ENCODE measurements at regions not wholly inside any gene's neighbourhood (a gene's known extent, or its start where the extent isn't known, plus 50 kb on each side); places are given as distances from the start of the nearest gene placed in this dataset.

DNA sequence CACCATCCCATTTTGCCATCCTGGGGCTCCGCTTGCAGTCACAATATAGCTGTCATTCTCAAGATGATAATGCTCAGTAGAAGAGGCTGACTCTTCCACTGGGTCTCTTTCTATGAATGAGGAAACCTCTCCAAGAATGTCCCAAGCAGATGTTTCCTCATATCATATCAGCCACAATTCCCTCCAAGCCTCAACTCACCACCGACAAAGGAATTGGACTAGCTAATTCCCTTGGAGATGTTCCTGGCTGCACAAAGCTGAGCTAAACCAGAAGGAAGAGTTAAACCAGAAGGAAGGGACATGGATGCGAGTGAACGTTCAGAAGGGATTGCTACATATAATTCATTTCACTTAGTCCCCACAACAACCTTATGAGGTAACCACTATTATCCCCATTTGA is 65.0 kb upstream of the NPAS2 start:
- Histone ChIP-seq H3K4me3 (ENCODE audit: insufficient read depth, low read depth, low read length, poor library complexity, severe bottlenecking) (no peak overlapping the region), H3K27me3 (replicated peaks; ENCODE audit: control insufficient read depth, insufficient read depth, low read length, poor library complexity, severe bottlenecking) (peaks cover 2% of the 10 kb centered on the region), H3K27ac (ENCODE audit: insufficient read depth, low read length, poor library complexity, severe bottlenecking) (no peak overlapping the region), H3K36me3 (ENCODE audit: control insufficient read depth, insufficient read depth, low read length) (no peaks in the 10 kb centered on the region), H3K9me3 (ENCODE audit: control insufficient read depth, low read length) (no peaks in the 10 kb centered on the region), H3K4me1 (ENCODE audit: control insufficient read depth, insufficient read depth, low read length, poor library complexity, severe bottlenecking) (no peaks in the 10 kb centered on the region)
- no peak for DNase-seq

- Histone ChIP-seq H3K4me3 (ENCODE audit: insufficient read depth, low read depth, low read length, poor library complexity, severe bottlenecking) (no peak overlapping the region), H3K27ac (ENCODE audit: insufficient read depth, low read length, poor library complexity, severe bottlenecking) (no peak overlapping the region), H3K4me1 (ENCODE audit: control insufficient read depth, insufficient read depth, low read length, poor library complexity, severe bottlenecking) (no peaks in the 10 kb centered on the region), H3K27me3 (replicated peaks; ENCODE audit: control insufficient read depth, insufficient read depth, low read length, poor library complexity, severe bottlenecking) (peaks cover 2% of the 10 kb centered on the region), H3K9me3 (ENCODE audit: control insufficient read depth, low read length) (no peaks in the 10 kb centered on the region), H3K36me3 (ENCODE audit: control insufficient read depth, insufficient read depth, low read length) (no peaks in the 10 kb centered on the region)
- DNase-seq: no peak
Observed at GRCh38 chr2:100755441-100755840, 64.5 kb upstream of the NPAS2 start.

DNA sequence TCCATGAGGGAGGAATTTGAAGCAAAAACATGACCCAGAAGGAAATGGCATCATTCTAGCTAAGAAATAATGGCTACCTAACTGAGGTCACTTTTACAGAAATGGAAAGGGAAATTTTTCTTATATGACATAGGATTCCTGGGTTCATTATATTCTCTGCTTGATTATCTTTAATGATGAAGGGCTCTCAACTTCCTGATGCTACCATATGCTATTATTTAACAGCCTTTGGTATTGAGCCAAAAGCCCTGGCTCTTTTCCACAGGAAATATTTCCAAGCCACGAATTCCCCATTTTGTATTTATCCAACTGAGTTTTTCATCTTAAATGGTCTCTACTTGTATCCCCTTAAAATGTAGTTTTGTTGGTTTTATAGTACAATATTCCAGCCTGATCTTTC is 63.2 kb upstream of the NPAS2 start:
- Histone ChIP-seq H3K9me3 (ENCODE audit: control insufficient read depth, low read length) (no peaks in the 10 kb centered on the region), H3K4me1 (ENCODE audit: control insufficient read depth, insufficient read depth, low read length, poor library complexity, severe bottlenecking) (no peaks in the 10 kb centered on the region), H3K4me3 (ENCODE audit: insufficient read depth, low read depth, low read length, poor library complexity, severe bottlenecking) (no peak overlapping the region), H3K27me3 (replicated peaks; ENCODE audit: control insufficient read depth, insufficient read depth, low read length, poor library complexity, severe bottlenecking) (peaks cover 2% of the 10 kb centered on the region), H3K27ac (ENCODE audit: insufficient read depth, low read length, poor library complexity, severe bottlenecking) (no peak overlapping the region), H3K36me3 (ENCODE audit: control insufficient read depth, insufficient read depth, low read length) (no peaks in the 10 kb centered on the region)
- no peak for DNase-seq

- no peak for DNase-seq
- Histone ChIP-seq H3K27ac (ENCODE audit: insufficient read depth, low read length, poor library complexity, severe bottlenecking) (no peak overlapping the region), H3K36me3 (ENCODE audit: control insufficient read depth, insufficient read depth, low read length) (no peaks in the 10 kb centered on the region), H3K27me3 (replicated peaks; ENCODE audit: control insufficient read depth, insufficient read depth, low read length, poor library complexity, severe bottlenecking) (peaks cover 2% of the 10 kb centered on the region), H3K9me3 (ENCODE audit: control insufficient read depth, low read length) (no peaks in the 10 kb centered on the region), H3K4me3 (ENCODE audit: insufficient read depth, low read depth, low read length, poor library complexity, severe bottlenecking) (no peak overlapping the region), H3K4me1 (ENCODE audit: control insufficient read depth, insufficient read depth, low read length, poor library complexity, severe bottlenecking) (no peaks in the 10 kb centered on the region)
Observed at GRCh38 chr2:100757621-100758394, 62.1 kb upstream of the NPAS2 start.

DNA sequence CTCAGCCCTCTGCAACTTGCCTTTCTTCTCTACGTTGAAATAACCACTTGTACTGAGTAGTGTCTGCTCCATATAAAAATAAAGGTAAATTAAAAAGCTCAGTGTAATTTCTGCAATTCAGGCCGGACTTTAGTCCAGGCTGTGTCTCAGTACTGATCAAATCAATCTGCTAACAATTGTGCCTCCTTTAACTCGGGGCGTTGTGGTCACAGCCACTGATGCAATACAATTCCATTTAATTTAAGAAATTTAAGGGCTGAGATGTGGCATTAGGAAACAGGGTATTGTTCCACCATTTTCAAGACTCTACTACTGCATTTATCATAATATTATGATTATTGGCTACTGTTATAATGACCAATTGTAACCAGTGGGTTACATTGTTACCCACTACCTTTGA is 60.0 kb upstream of the NPAS2 start:
- Histone ChIP-seq H3K36me3 (ENCODE audit: control insufficient read depth, insufficient read depth, low read length) (no peaks in the 10 kb centered on the region), H3K27me3 (replicated peaks; ENCODE audit: control insufficient read depth, insufficient read depth, low read length, poor library complexity, severe bottlenecking) (peaks cover 2% of the 10 kb centered on the region), H3K4me1 (ENCODE audit: control insufficient read depth, insufficient read depth, low read length, poor library complexity, severe bottlenecking) (no peaks in the 10 kb centered on the region), H3K4me3 (ENCODE audit: insufficient read depth, low read depth, low read length, poor library complexity, severe bottlenecking) (no peak overlapping the region), H3K27ac (ENCODE audit: insufficient read depth, low read length, poor library complexity, severe bottlenecking) (no peak overlapping the region), H3K9me3 (ENCODE audit: control insufficient read depth, low read length) (no peaks in the 10 kb centered on the region)
- DNase-seq: no peak

DNA sequence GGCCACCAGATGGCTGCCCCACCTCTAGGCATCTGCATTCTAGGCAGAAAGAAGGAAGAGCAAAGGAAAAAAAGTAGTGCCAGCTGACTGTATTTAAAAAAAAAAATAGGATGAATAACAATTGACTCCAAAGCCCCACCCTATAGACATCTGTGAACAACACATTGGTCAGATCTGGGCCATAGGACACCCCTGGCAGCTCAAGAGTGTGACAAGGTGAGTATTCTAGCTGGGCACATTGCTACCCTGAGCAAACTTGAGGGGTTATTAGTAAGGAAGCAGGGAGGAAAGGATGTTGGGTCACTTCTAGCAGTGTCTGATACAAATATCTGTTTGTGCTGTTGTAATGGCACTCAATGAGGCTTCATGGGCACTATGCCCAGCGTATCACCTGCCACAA is 58.6 kb upstream of the NPAS2 start:
- Histone ChIP-seq H3K27ac (ENCODE audit: insufficient read depth, low read length, poor library complexity, severe bottlenecking) (no peak overlapping the region), H3K4me1 (ENCODE audit: control insufficient read depth, insufficient read depth, low read length, poor library complexity, severe bottlenecking) (no peaks in the 10 kb centered on the region), H3K9me3 (ENCODE audit: control insufficient read depth, low read length) (no peaks in the 10 kb centered on the region), H3K27me3 (replicated peaks; ENCODE audit: control insufficient read depth, insufficient read depth, low read length, poor library complexity, severe bottlenecking) (no peaks in the 10 kb centered on the region), H3K36me3 (ENCODE audit: control insufficient read depth, insufficient read depth, low read length) (no peaks in the 10 kb centered on the region), H3K4me3 (ENCODE audit: insufficient read depth, low read depth, low read length, poor library complexity, severe bottlenecking) (no peak overlapping the region)
- no peak for DNase-seq

- no peak for DNase-seq
- H3K9me3 ChIP-seq (ENCODE audit: control insufficient read depth, low read length): no peaks in the 10 kb centered on the region
- H3K27me3 ChIP-seq (replicated peaks; ENCODE audit: control insufficient read depth, insufficient read depth, low read length, poor library complexity, severe bottlenecking): no peaks in the 10 kb centered on the region
- H3K4me1 ChIP-seq (ENCODE audit: control insufficient read depth, insufficient read depth, low read length, poor library complexity, severe bottlenecking): no peaks in the 10 kb centered on the region
- no peak overlapping the region for H3K4me3 ChIP-seq (ENCODE audit: insufficient read depth, low read depth, low read length, poor library complexity, severe bottlenecking)
- H3K36me3 ChIP-seq (ENCODE audit: control insufficient read depth, insufficient read depth, low read length): no peaks in the 10 kb centered on the region
- no peak overlapping the region for H3K27ac ChIP-seq (ENCODE audit: insufficient read depth, low read length, poor library complexity, severe bottlenecking)
Observed at GRCh38 chr2:100764430-100764829, 55.5 kb upstream of the NPAS2 start.

- no peak for DNase-seq
- no peaks in the 10 kb centered on the region for H3K4me1 ChIP-seq (ENCODE audit: control insufficient read depth, insufficient read depth, low read length, poor library complexity, severe bottlenecking)
- no peak overlapping the region for H3K4me3 ChIP-seq (ENCODE audit: insufficient read depth, low read depth, low read length, poor library complexity, severe bottlenecking)
- no peaks in the 10 kb centered on the region for H3K27me3 ChIP-seq (replicated peaks; ENCODE audit: control insufficient read depth, insufficient read depth, low read length, poor library complexity, severe bottlenecking)
- no peak overlapping the region for H3K27ac ChIP-seq (ENCODE audit: insufficient read depth, low read length, poor library complexity, severe bottlenecking)
- no peaks in the 10 kb centered on the region for H3K9me3 ChIP-seq (ENCODE audit: control insufficient read depth, low read length)
- no peaks in the 10 kb centered on the region for H3K36me3 ChIP-seq (ENCODE audit: control insufficient read depth, insufficient read depth, low read length)
Observed at GRCh38 chr2:100765481-100765880, 54.5 kb upstream of the NPAS2 start.

DNA sequence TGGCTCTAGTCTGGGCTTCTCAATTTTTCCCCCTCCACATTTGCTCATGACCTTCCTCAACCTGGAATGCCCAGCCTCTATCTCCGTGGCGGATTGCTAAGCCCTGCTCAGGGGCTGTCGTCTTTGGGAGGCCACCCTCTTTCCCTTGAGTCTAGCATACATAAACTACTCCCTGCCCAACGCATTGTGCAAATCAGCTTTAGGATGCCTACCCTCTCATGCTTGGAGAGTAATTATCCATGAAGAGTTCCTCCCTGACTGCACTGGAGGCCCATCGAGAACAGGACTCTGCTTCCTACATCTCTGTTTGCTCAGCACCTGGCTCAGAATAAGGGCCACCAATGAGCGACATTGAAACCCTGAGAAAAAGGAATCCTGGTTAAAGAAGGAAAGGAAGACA is 53.7 kb upstream of the NPAS2 start:
- no peaks in the 10 kb centered on the region for H3K4me1 ChIP-seq (ENCODE audit: control insufficient read depth, insufficient read depth, low read length, poor library complexity, severe bottlenecking)
- H3K36me3 ChIP-seq (ENCODE audit: control insufficient read depth, insufficient read depth, low read length): no peaks in the 10 kb centered on the region
- no peak overlapping the region for H3K27ac ChIP-seq (ENCODE audit: insufficient read depth, low read length, poor library complexity, severe bottlenecking)
- H3K27me3 ChIP-seq (replicated peaks; ENCODE audit: control insufficient read depth, insufficient read depth, low read length, poor library complexity, severe bottlenecking): no peaks in the 10 kb centered on the region
- no peaks in the 10 kb centered on the region for H3K9me3 ChIP-seq (ENCODE audit: control insufficient read depth, low read length)
- H3K4me3 ChIP-seq (ENCODE audit: insufficient read depth, low read depth, low read length, poor library complexity, severe bottlenecking): no peak overlapping the region
- no peak for DNase-seq

- Histone ChIP-seq H3K27me3 (replicated peaks; ENCODE audit: control insufficient read depth, insufficient read depth, low read length, poor library complexity, severe bottlenecking) (no peaks in the 10 kb centered on the region), H3K27ac (ENCODE audit: insufficient read depth, low read length, poor library complexity, severe bottlenecking) (no peak overlapping the region), H3K36me3 (ENCODE audit: control insufficient read depth, insufficient read depth, low read length) (no peaks in the 10 kb centered on the region), H3K9me3 (ENCODE audit: control insufficient read depth, low read length) (no peaks in the 10 kb centered on the region), H3K4me1 (ENCODE audit: control insufficient read depth, insufficient read depth, low read length, poor library complexity, severe bottlenecking) (no peaks in the 10 kb centered on the region), H3K4me3 (ENCODE audit: insufficient read depth, low read depth, low read length, poor library complexity, severe bottlenecking) (no peak overlapping the region)
- no peak for DNase-seq
Observed at GRCh38 chr2:100766806-100767205, 53.1 kb upstream of the NPAS2 start.
